ENCODE measurements at regions not wholly inside any gene's neighbourhood (a gene's known extent, or its start where the extent isn't known, plus 50 kb on each side); places are given as distances from the start of the nearest gene placed in this dataset.

GRCh38 chr17:36829676-36830075, 107.6 kb upstream of the LHX1 start:
- peaks cover 0 to 6% of the 10 kb centered on the region in 2 experiments; a peak in 1 of 4 replicates for H3K4me1 ChIP-seq (ENCODE audit: control insufficient read depth in 1 of 2, insufficient read depth in 2 of 2, low read length in 2 of 2)
- H3K27me3 ChIP-seq (ENCODE audit: insufficient read depth, low read length) = no peaks in the 10 kb centered on the region
- H4K20me1 ChIP-seq (ENCODE audit: insufficient read depth) = no peaks in the 10 kb centered on the region
- no peaks in the 10 kb centered on the region for H3K79me2 ChIP-seq (ENCODE audit: insufficient read depth, low read length)
- no peak for DNase-seq (ENCODE audit: low read depth, low spot score)
- H3K36me3 ChIP-seq (ENCODE audit: control insufficient read depth in 1 of 2, insufficient read depth in 2 of 2, low read length in 2 of 2) = no peaks in the 10 kb centered on the region
- no peak overlapping the region for H3K9ac ChIP-seq (ENCODE audit: low read length)
- no peak for ATAC-seq
- H3K9me2 ChIP-seq (ENCODE audit: insufficient read depth) = no peaks in the 10 kb centered on the region
- no peak overlapping the region for H3K4me3 ChIP-seq (replicated peaks in 1 of 2; ENCODE audit: low read depth in 1 of 2, low read length in 2 of 2)
- H3K27ac ChIP-seq (ENCODE audit: low read depth, low read length) = no peak overlapping the region
- POLR2A ChIA-PET = interaction anchor here (1.2 kb wide), 1 partner anchor 18 kb away, joined by 3 read pairs; no protein-coding TSS in a partner anchor
- no peaks in the 10 kb centered on the region for H3K9me3 ChIP-seq (ENCODE audit: control insufficient read depth in 1 of 2, insufficient read depth in 1 of 2, low read depth in 1 of 2, low read length in 2 of 2)
- RAD21 ChIA-PET (ENCODE audit: low non-redundant PET in 1 of 2, low total read pairs in 2 of 2, uncharacterized antibody in 2 of 2, unreplicated experiment in 2 of 2) = no interaction called here
- intact Hi-C loops (cut with micrococcal nuclease) = no loop called here
- TF ChIP-seq POLR2AphosphoS5 (IDR thresholded peaks at IDR 0.05; ENCODE audit: low read depth, low read length) (no peak), ZFX (IDR thresholded peaks at IDR 0.05) (no peak), MAX (IDR thresholded peaks at IDR 0.05) (no peak), JUND (IDR thresholded peaks at IDR 0.05) (no peak), REST (IDR thresholded peaks at IDR 0.05; ENCODE audit: low read depth) (no peak), ZNF274 (IDR thresholded peaks at IDR 0.05; ENCODE audit: low read depth, low read length) (no peak), CBX3 (IDR thresholded peaks at IDR 0.05; ENCODE audit: low read depth) (no peak), TCF7L2 (IDR thresholded peaks at IDR 0.05; ENCODE audit: borderline replicate concordance, extremely low read depth, insufficient read depth, insufficient read length) (no peak), ZBTB33 (IDR thresholded peaks at IDR 0.05; ENCODE audit: extremely low read depth, insufficient replicate concordance, low read length) (no peak), SIN3A (IDR thresholded peaks at IDR 0.05; ENCODE audit: low read depth) (no peak), POLR2A (IDR thresholded peaks at IDR 0.05; ENCODE audit: borderline replicate concordance, extremely low read depth, insufficient read depth, insufficient read length) (no peak), CEBPB (IDR thresholded peaks at IDR 0.05; ENCODE audit: low read depth) (no peak), EZH2phosphoT487 (IDR thresholded peaks at IDR 0.05; ENCODE audit: borderline replicate concordance) (no peak), EZH2 (IDR thresholded peaks at IDR 0.05) (no peak), RAD21 (IDR thresholded peaks at IDR 0.05; ENCODE audit: low read depth) (no peak)
- BruUV-seq (replicated peaks) = no TSS peak
- H3K4me2 ChIP-seq (ENCODE audit: low read length) = no peak overlapping the region
- CTCF ChIA-PET = no interaction called here
- H2AFZ ChIP-seq (ENCODE audit: low read depth, low read length, poor library complexity, severe bottlenecking) = no peak overlapping the region
